MCF 10A (cell line): ENCODE measurements at regions not wholly inside any gene's neighbourhood (a gene's known extent, or its start where the extent isn't known, plus 50 kb on each side); places are given as distances from the start of the nearest gene placed in this dataset.

ENCODE experiments used
- BruUV-seq: library from RNA; stranded (reverse); fragments of 400-500 nt; replicated peaks from 2 replicates; lab custom pipeline; 2021; lab: Mats Ljungman, UMichigan
- CTCF ChIA-PET: fragments of 300-600 bp; sonication (Branson Sonifier 250); formaldehyde crosslinking; extraction: SDS; loops from one replicate; lab custom pipeline; 2021; ENCODE audit warnings: antibody characterized with exemption, inconsistent platforms; lab: Yijun Ruan, JAX
- POLR2A ChIA-PET: fragments of 300-600, 350-650 bp; sonication (Branson Sonifier 250); formaldehyde crosslinking; extraction: SDS; loops from one replicate; lab custom pipeline; 2020; ENCODE audit warnings: antibody characterized with exemption, inconsistent platforms; lab: Yijun Ruan, JAX
- DNase-seq: peaks from one replicate; pipeline ENCODE4 v3.0.0-alpha.2; 2018; ENCODE audit not compliant: unreplicated experiment
- H3K27ac Mint-ChIP-seq: one replicate; pipeline ENCODE4 v1.8.0; 2022; ENCODE audit warnings: mild to moderate bottlenecking, low read depth, mixed read lengths; ENCODE audit not compliant: unreplicated experiment
- H3K27me3 Mint-ChIP-seq: one replicate; pipeline ENCODE4 v1.8.0; 2022; ENCODE audit warnings: mixed read lengths; ENCODE audit not compliant: insufficient read depth, unreplicated experiment
- H3K36me3 Mint-ChIP-seq: one replicate; pipeline ENCODE4 v1.8.0; 2022; ENCODE audit warnings: mild to moderate bottlenecking, moderate library complexity, mixed read lengths; ENCODE audit not compliant: insufficient read depth, unreplicated experiment
- H3K4me1 Mint-ChIP-seq: one replicate; pipeline ENCODE4 v1.8.0; 2022; ENCODE audit warnings: mixed read lengths; ENCODE audit not compliant: insufficient read depth, unreplicated experiment
- H3K4me3 Mint-ChIP-seq: one replicate; pipeline ENCODE4 v1.8.0; 2022; ENCODE audit warnings: mild to moderate bottlenecking, moderate library complexity, mixed read lengths; ENCODE audit not compliant: unreplicated experiment
- H3K9me3 Mint-ChIP-seq: one replicate; pipeline ENCODE4 v1.8.0; 2022; ENCODE audit warnings: mixed read lengths; ENCODE audit not compliant: unreplicated experiment
- CTCF ChIP-seq: fragments of 200-600 bp; IDR thresholded peaks from one replicate; pipeline ENCODE4 v1.8.0; 2022; ENCODE audit warnings: antibody characterized with exemption, mild to moderate bottlenecking; ENCODE audit not compliant: unreplicated experiment
- intact Hi-C: fragments of 100-400 bp; cut with micrococcal nuclease; formaldehyde crosslinking; loops from 2 replicates; pipeline ENCODE4 v1.14.1; 2022

GRCh38 chr1:96509951-96510350, 211.6 kb upstream of the PTBP2 start:
- peaks cover 6% of the 10 kb centered on the region for H3K4me1 Mint-ChIP-seq
- H3K9me3 Mint-ChIP-seq, result no peaks in the 10 kb centered on the region
- BruUV-seq, result no TSS peak
- CTCF ChIA-PET, result interaction anchor here (0.7 kb wide), 1 partner anchor 272 kb away, joined by 3 read pairs; no protein-coding TSS in a partner anchor
- H3K36me3 Mint-ChIP-seq, result no peaks in the 10 kb centered on the region
- no peak overlapping the region for H3K4me3 Mint-ChIP-seq
- no peak overlapping the region for H3K27ac Mint-ChIP-seq
- DNase-seq, result no peak
- H3K27me3 Mint-ChIP-seq, result no peaks in the 10 kb centered on the region
- POLR2A ChIA-PET, result no interaction called here
- intact Hi-C loops, result no loop called here
- no peak for TF ChIP-seq CTCF

GRCh38 chr1:96510391-96510790, 211.2 kb upstream of the PTBP2 start:
- TF ChIP-seq CTCF, result no peak
- no peak for DNase-seq
- H3K4me1 Mint-ChIP-seq, result peaks cover 6% of the 10 kb centered on the region
- H3K27me3 Mint-ChIP-seq, result no peaks in the 10 kb centered on the region
- intact Hi-C loops, result no loop called here
- no peak overlapping the region for H3K4me3 Mint-ChIP-seq
- no peaks in the 10 kb centered on the region for H3K36me3 Mint-ChIP-seq
- ChIA-PET CTCF (no interaction called here), POLR2A (no interaction called here)
- no TSS peak for BruUV-seq
- no peak overlapping the region for H3K27ac Mint-ChIP-seq
- no peaks in the 10 kb centered on the region for H3K9me3 Mint-ChIP-seq

- no peaks in the 10 kb centered on the region for H3K9me3 Mint-ChIP-seq
- H3K27ac Mint-ChIP-seq, result no peak overlapping the region
- CTCF ChIA-PET, result no interaction called here
- intact Hi-C loops, result no loop called here
- BruUV-seq, result no TSS peak
- POLR2A ChIA-PET, result no interaction called here
- no peak overlapping the region for H3K4me3 Mint-ChIP-seq
- H3K4me1 Mint-ChIP-seq, result peaks cover 6% of the 10 kb centered on the region
- no peaks in the 10 kb centered on the region for H3K27me3 Mint-ChIP-seq
- no peak for DNase-seq
- no peaks in the 10 kb centered on the region for H3K36me3 Mint-ChIP-seq
- no peak for TF ChIP-seq CTCF
Observed at GRCh38 chr1:96510911-96511310, 210.7 kb upstream of the PTBP2 start.

DNA sequence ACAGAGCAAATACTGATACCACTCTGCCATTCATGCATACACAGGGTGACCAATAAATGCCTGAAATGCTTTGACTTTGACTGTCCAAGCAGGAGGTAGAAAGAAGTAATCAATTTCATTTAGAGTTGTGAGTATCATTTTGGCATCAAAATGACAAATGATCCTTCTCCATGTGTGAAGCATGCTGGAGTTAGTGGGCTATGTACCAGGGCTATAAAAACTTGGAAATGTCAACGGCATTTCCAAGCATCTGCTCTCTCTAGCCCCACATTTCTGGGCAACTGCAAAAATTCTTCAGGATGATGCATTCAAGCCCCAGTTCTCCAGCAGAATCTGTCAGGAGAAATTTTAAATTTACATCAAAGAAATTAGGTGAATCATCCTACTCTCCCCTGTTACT, 208.4 kb upstream of the PTBP2 start:
- H3K4me1 Mint-ChIP-seq, result peaks cover 6% of the 10 kb centered on the region
- no peak for DNase-seq
- H3K4me3 Mint-ChIP-seq, result no peak overlapping the region
- no peak overlapping the region for H3K27ac Mint-ChIP-seq
- ChIA-PET CTCF (no interaction called here), POLR2A (no interaction called here)
- intact Hi-C loops, result no loop called here
- no peak for TF ChIP-seq CTCF
- no peaks in the 10 kb centered on the region for H3K9me3 Mint-ChIP-seq
- no peaks in the 10 kb centered on the region for H3K36me3 Mint-ChIP-seq
- no TSS peak for BruUV-seq
- no peaks in the 10 kb centered on the region for H3K27me3 Mint-ChIP-seq
